NCI-H2171 (cell line): ENCODE measurements at regions not wholly inside any gene's neighbourhood (a gene's known extent, or its start where the extent isn't known, plus 50 kb on each side); places are given as distances from the start of the nearest gene placed in this dataset.

ENCODE experiments used
- DNase-seq: peaks from one replicate; lab custom pipeline; 2025; lab: John Stamatoyannopoulos, UW

DNA sequence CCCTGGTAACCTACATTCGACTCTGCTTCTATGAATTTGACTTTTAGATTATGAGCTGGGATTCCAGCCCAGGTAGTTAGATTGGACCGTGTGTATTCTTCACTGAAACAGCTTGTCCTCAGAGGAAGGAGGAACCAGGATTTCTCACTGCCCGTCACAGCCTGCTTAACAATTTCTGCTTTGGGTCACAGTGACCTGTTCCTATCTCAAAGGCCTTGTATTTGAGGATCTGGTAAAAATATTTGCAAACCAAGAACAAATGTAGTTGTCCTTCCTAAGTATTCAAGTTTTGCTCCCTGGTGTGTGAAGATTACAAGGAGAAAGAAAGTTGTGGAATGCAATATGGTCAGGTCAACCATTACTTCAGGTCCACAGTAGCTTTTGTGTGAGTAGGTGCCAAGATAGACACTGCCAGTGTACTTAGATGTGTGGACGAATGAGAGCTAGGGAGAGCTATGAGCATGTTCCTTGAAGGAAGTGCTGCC, 55.1 kb downstream of the KIF4B start:
- DNase-seq, result no peak

DNA sequence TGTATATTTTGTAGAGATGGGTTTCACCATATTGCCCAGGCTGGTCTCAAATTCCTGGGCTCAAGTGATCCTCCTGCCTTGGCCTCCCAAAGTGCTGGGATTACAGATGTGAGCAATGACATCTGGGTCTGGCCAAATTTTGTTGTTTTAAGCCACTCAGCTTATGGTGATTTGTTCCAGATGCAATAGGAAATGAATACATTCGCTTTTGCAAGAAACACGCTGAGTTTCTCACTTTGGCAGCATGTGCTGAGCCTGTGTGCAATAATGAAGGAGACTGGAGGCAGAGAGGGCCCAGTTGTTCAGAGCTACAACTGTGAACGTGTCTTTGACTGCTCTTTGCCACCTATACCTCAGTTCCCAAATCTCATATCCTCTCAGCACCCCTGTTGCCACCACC, 56.4 kb downstream of the KIF4B start:
- no peak for DNase-seq

DNA sequence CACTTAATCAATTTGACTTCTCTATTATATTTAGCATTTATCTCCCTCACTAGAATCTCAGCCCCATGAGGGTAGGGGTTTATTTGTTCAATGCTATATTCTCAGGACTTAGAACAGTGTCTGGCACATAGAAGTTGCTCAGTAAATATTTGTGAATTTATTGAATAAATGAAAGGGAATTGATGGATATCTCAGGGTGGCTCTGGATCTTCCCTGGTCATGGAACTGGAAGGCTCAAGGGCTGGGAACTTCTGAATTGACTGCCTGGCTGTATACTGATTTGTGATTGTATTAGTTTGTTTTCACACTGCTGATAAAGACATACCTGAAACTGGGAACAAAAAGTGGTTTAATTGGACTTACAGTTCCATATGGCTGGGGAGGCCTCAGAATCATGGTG, 57.2 kb downstream of the KIF4B start:
- DNase-seq, result no peak

DNA sequence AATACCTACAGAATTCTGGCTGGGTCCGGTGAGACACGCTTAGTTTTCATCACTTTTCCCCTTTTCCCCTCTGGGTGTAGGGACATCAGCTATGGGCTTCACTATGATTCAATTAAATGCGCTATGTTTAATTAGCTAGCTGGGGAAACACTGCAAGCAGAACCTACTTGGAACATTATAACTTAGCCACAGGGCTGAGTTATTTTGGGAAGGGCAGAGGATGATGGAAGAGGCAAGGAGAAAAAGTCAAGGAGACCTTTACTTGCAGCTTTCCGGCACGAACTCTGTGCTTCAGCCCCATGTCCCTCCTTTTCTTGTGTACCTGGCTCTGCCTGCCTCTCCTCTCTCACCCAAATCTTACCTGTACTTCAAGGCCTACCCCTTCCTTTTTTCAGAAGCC, 62.8 kb downstream of the KIF4B start:
- no peak for DNase-seq

DNA sequence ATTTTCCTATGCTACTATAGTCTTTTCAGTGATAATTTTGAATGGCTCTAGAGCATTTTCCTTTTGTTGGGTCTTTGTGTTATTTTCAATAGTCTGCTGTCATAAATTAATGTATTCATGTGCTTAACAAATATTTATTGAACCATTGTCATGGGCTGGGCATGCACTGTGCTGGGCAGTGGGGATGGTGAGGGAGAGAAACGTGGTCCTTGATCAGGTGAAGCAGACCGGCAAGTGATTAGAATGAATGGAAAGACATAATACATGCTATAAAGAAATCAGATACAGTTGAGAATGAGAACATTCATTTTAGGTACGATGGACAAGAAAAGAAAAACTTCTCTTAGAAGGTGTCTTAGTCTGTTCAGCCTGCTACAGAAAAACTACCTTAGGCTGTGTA, 66.1 kb downstream of the KIF4B start:
- no peak for DNase-seq

DNA sequence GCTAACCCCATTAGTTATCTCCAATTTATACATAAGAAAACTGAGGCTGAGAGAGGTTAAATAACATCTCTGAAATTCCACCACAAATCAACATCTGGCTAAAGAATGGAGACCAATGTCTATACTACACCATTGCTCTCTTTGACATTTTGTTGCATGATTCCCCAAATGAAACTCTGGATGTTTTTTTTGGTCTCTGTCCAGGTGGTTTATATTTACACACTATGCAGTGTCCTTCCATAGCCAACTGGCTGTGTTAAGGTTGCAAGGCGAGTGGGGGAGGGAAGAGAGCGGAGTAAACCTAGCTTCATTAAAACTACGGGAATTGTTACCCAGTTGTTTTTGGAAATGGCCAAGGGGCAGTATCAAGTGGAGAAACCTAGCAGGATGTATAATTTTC, 67.2 kb downstream of the KIF4B start:
- DNase-seq, result no peak

DNA sequence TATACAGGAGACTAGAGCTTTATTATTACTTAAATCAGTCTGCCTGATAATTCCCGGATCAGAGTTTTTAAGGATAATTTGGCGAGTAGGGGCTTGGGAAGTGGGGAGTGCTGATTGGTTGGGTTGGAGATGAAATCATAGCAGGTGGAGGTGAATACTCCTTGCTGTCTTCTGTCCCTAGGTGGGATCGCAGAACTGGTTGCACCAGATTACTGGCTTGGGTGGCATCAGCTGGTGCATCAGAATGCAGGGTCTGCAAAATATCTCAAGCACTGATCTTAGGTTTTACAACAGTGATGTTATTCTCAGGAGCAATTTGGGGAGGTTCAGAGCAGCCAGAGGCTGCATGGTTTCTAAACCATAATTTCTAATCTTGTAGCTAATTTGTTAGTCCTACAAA, 68.1 kb downstream of the KIF4B start:
- DNase-seq, result no peak

DNA sequence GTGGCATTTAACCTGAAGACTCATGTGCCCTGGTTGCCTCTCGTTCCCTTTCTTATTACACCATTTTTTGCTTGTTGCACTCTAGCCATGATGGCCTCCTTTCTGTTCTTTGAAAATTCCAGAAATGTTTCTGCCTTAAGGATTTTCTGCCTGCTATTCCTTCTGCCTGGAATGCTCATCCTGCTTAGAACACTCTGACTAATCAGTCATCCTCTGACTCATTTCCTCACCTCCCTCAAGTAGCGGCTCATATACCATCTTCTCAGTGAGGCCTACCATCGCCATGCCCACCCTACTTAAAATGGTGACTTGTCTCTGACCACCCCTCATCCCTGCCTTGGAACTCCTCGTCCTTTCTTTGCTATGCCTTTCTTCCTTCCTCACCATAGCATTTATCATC, 68.8 kb downstream of the KIF4B start:
- no peak for DNase-seq

DNA sequence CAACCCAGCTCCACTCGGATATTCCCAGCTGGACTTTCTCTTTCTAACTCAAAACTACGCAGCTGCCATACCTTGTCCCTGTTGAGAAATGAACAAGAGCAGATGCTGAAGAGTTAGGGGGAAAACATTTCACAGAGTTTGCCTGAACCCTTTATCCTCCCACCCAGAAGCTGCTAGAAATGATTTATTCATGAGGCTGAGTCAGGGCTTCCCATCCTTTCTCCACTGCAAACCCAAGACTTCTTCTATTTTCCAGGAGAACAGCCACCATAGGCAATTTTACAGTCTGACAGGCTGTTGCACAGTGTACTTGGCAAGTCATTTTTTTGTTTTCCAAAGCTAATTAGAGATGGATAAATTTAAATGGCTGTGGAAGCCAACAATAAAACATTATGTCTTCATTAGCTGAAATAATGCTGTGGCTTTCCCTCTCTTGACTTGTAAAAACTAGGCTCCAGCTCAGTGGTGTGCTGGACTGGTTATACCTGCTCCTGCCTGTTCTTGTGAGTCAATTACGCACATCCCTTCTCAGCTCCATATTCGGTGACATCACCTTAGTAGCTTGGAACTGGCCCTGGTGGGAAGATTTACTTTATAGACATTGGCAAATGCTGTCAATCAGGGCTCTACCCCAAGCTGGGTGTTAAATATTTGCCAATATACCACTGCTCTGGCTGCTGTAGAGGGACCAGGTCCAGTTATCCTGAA, 71.9 kb downstream of the KIF4B start:
- no peak for DNase-seq

DNA sequence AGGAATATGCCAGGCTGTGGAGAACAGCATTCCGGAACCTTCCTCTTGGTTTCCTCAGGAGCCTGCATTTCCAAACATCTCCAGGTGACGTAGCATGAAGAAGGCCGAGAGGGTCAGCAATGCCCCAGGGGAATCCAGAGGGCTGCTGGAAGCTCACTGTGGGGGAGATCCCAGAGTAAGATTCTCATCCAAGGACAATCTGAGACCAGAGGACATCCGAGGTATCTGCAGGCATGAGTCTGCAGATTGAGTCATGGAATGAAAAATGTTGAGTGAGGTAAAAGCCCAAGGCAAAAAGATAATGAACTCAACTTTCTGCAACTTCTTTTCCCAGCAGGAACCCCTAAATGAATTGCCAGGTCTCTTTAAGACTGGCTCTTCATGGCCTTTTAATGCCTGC, 73.5 kb downstream of the KIF4B start:
- DNase-seq, result no peak

DNA sequence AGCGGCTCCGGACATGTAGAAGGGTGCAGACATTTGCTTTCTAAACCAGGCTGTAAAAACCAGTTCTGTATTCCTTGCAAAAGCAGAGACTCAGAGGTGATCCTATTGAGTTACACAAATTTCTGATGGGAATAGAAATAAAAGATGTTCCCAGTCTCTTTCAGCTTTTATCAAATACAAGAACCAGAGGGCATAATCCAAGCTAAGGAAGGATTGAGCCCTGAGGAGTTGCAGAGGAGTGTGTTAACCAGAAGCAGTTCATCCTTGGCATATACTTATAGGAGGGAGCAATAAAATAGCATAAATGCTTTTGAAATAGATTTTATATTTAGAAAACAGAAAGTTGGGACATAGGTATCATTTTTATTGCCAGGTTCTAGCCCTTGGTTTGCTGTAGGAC, 75.3 kb downstream of the KIF4B start:
- no peak for DNase-seq

DNA sequence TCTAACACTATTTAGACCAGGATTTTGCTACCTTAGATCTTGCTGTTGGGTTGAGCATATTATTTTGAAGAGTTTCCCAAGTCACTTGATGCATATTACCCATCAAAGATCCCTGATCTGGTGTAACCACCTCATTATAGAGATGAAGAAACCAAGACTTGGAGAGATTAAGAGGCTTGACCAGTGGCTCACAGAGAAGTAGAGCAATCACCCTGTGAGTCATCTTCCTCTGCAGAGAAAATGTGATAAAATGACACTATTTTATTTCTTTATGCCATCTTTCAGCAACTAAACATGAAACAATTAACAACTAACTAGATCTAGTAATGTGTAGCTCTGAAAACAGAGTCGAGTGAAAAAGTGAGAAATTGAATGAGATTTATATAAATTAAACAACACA, 76.1 kb downstream of the KIF4B start:
- no peak for DNase-seq

DNA sequence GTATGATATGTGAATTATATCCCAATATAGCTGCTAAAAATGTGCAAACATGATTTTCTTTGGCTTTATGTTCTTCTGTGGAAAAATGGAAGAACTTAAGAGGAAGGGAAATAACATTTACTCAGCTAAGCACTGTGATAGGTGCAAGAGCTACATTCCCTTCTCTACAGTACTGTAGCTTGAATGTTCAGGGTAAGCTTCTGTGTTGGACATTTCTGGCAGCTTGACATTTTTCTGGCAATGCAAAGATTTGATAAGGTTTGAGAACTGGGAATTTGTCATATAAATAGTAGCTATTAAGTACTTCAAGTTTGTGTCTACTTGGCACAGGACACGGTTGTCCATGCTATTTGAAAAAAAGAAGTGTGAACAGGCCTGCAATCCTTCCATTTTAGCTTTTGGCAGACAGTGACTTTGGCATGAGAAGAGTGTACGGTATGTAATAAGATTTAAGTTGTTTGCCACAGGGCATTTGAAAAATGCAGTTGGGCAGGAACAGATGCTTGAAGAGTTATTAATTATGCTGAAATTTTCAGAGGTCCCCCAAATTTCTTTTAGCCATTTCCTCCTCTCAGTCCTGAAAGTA, 77.6 kb downstream of the KIF4B start:
- DNase-seq, result no peak

DNA sequence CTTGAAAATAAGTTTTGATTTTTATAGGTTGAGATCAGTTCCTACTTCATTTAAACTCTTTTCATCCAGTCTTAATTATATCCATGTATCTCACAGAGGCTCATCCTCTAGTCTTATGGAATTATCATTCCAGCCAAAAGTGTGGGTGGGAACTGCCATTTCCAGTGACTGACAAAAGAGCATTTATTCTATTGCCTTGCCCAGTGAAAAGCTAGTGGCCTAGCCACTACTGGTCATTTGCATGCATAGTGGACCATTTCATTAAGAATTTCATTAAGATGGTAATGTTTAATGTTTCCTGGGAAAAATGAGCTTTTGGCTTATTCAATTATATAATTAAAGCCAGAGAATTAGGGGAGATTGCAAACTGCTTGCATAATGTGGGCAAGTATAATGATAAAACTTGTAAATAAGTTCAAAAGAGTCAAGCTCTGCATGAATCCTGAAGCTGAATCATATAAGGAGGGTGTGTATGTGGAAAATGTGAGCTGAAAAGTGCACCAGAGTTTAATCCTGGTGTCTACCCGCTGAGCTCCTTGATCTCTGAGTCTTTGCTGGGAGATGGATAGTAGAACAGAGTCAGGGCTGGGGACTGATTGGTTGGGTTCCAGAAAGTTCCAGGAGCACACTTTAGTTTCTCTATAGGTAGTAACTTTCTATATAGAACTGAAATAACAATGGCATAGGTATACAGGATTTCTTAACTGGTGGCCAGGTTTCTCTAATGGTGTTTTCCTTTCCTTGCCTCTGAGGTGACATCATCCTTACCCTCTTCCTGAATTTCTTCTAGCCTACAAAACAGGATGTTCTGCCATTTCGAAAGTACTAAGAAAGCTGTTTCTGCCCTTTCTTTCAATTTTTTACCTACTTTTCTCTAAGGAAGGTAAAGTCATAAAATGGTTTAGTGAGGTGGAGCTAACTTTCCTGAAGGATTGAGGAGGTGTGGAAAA, 78.5 kb downstream of the KIF4B start:
- DNase-seq, result no peak

DNA sequence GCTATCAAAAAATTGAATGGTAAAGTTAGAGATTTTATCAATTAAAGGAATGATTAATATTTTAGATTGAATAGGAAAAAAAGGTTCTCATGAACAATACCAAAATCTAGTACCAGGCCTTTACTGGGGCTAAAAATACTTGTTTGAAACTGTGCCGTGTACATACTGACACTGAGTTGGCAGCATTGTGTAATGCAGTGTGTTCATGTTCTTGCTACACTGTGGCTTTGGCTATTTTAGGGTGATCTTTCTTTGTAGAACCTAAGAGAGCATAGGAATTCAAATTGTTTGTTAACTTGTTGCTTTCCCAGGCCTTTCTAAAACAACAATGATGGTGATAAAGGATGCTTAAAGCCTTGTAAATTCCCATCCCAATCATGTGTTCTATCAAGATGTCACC, 80.9 kb downstream of the KIF4B start:
- no peak for DNase-seq

DNA sequence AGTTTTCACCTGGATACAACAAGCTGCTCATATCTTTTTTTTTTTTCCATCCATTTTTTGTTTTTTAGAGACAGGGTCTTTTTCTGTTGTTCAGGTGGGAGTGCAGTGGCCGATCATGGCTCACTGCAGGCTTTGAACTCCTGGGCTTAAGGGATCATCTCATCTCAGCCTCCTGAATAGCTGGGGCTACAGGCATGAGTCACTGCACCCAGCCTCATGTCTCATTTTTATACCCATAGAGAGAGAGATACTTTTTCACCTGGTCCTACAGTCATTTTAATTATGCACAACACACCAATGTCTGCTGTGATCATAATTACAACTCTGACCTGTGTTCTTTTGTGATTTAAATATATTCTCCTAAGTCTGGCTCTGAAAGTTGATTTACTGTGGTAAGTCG, 84.4 kb downstream of the KIF4B start:
- DNase-seq, result no peak

DNA sequence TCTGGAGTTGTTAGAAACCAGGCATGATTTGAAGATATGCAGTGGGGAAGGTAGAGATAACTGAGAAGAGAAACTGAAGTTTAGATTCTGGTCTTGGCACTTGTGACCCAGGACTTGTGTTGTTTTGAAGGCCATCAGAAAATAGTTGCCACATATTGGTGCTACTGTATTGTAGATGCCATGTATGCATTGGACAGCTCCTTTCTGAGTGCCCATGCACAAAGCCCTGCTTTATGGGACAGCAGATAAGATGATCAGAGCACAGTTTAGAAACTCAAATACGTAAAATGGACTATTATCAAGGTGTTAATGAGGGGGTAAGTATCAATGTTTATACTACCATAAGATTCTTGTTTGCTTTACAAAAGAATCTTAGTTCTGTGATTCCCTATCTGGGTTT, 84.9 kb downstream of the KIF4B start:
- DNase-seq, result no peak

DNA sequence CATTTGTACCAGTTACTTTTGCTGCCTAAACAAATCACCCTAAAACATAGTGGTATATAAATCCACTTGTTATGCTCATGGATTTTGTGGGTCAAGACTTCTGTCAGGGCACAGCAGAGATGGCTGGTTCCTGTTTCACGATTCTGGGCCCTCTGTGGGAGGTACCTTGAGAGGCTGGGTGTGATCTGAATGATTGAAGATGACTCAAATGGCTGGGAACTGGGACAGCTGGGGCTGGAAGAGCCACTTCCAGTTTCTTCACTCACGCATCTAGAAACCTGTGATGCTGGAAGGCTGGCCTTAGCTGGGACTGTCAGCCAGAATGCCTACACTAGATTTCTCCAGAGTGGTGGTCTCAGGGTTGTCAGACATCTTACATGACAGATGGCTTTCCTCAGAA, 88.1 kb downstream of the KIF4B start:
- no peak for DNase-seq

DNA sequence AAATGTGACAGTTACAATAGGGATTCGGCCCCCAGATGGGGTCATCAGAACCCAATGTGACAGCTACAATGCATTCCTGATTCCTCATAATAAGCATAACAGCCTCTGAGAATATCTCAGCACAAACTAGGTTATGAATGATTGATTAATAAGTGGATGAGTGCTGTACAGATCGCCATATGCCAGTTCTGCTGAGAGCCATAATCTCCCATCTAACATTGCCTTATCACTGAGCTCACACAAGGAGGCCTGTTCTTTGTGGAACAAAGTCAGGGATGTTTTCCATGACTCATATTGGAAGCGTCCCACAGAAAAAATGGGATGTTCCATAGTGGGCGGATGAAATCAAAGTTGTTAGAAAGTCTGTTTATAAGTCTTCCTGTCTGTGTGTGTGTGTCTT, 89.6 kb downstream of the KIF4B start:
- DNase-seq, result no peak

DNA sequence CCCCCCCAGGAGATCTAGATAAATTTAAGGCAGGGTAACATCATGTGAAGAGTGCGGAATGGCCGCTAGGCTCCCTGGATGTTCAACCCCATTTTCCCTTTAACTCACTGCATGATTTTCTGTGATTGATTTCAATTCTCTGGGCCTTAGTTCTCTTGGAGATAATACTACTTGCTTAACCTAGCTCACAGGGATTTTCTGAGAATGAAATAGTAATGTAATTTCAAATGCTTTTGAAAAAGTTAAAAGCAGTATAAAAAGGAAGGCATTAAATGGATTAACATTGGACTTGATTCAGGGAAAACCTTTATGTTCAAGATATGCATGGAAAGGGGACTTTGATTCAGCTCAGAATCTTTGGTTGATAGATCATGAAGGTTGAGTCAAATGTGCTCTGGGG, 90.9 kb downstream of the KIF4B start:
- no peak for DNase-seq

DNA sequence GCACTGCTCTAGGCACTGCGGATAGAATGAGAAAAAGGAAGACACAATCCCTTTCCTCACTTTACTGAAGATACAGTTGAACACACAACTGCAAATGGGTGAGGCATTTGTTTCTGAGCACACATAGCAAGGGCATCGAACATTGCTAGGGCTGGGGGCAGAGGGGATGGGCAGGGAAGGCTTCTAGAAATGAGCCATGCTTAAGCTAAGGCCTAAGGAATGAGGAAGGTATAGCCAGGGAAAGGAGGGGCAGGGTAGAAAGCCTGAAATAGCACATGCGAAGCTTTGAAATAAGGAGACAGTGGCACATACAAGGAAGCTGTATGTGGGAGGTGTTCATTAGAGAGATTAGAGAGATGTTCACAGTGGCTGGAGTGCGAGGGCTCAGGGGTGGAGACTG, 92.7 kb downstream of the KIF4B start:
- DNase-seq, result no peak

DNA sequence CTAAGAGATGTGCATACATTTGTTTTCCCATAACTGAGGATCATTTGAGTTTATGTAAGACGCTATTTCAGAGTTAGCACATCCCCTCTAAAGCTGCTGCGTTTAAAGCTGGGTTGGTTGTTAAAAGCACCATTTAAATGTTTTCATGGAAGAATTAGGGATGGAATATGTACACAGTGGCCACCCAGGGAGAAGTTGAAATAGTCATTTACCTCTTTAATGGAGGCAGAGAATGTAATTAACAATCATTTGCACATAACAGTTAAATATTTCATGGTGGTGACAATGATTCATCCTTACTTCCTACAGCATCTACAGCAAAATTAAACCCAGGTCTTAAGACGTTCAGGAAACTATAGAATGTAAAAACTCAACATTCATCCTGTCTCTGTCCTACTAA, 100.3 kb downstream of the KIF4B start:
- DNase-seq, result no peak

DNA sequence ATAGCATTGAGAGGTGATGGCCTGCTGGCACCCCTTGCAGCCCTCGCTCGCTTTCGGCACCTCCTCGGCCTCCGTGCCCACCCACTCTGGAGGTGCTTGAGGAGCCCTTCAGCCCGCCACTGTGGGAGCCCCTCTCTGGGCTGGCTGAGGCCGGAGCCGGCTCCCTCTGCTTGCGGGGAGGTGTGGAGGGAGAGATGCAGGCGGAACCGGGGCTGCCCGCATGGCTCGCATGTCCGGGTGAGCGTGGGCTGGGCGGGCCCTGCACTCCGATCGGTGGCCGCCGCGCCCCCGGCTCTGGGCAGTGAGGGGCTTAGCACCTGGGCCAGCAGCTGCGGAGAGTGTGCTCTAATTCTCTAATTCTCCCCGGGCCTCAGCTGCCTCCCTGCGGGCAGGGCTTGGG, 101.1 kb downstream of the KIF4B start:
- DNase-seq, result no peak
